ENCODE measurements at regions not wholly inside any gene's neighbourhood (a gene's known extent, or its start where the extent isn't known, plus 50 kb on each side); places are given as distances from the start of the nearest gene placed in this dataset.

GRCh38 chr4:175444512-175444911, 367.6 kb downstream of the GPM6A start (continued):
- TF ChIP-seq ZBTB40 (IDR thresholded peaks at IDR 0.05), result no peak
- TF ChIP-seq ZBTB40 (CRISPR knock-in tag; IDR thresholded peaks at IDR 0.05), result no peak
- TF ChIP-seq ID3 (CRISPR knock-in tag; IDR thresholded peaks at IDR 0.05), result no peak
- no peak for TF ChIP-seq ID3 (tag; IDR thresholded peaks at IDR 0.05)
- TF ChIP-seq CUX1 (CRISPR knock-in tag; IDR thresholded peaks at IDR 0.05), result no peak

All from K562 (cell line).